CD4-positive, alpha-beta memory T cell (primary cell): ENCODE measurements at regions not wholly inside any gene's neighbourhood (a gene's known extent, or its start where the extent isn't known, plus 50 kb on each side); places are given as distances from the start of the nearest gene placed in this dataset.

ENCODE experiments used
- CTCF ChIA-PET: fragments of 350-600 bp; sonication (Branson Sonifier 250); formaldehyde crosslinking; loops from one replicate; lab custom pipeline; 2021; ENCODE audit warnings: inconsistent platforms; ENCODE audit not compliant: partially characterized antibody; lab: Charles Lee
- POLR2A ChIA-PET: fragments of 350-600 bp; sonication (Branson Sonifier 250); formaldehyde crosslinking; loops from one replicate; lab custom pipeline; 2021; ENCODE audit not compliant: partially characterized antibody; lab: Charles Lee
- DNase-seq, 5 donors: peaks; one replicate each; pipeline versions ENCODE4 v3.0.0 to v3.0.0-alpha.2; 2020 to 2022; ENCODE audit warnings: mixed read lengths in 1 of 5
- H3K27ac ChIP-seq: one replicate; pipeline ENCODE4 v1.7.0; 2013; ENCODE audit warnings: low read depth, low read length
- H3K27me3 ChIP-seq: 2 replicates; pipeline ENCODE4 v1.7.0; 2013; ENCODE audit warnings: mild to moderate bottlenecking, low read length, moderate library complexity; ENCODE audit not compliant: insufficient read depth
- H3K36me3 ChIP-seq: 2 replicates; pipeline ENCODE4 v1.7.0; 2013; ENCODE audit warnings: mild to moderate bottlenecking, low read length, moderate library complexity; ENCODE audit not compliant: insufficient read depth
- H3K4me1 ChIP-seq: 2 replicates; pipeline ENCODE4 v1.7.0; 2013; ENCODE audit warnings: mild to moderate bottlenecking, low read length, moderate library complexity; ENCODE audit not compliant: insufficient read depth
- H3K4me3 ChIP-seq, 2 donors: one replicate each; pipeline ENCODE4 v1.7.0; 2013; ENCODE audit warnings: low read length in 2 of 2, mild to moderate bottlenecking in 1 of 2
- H3K9me3 ChIP-seq, 2 donors: one replicate each; pipeline ENCODE4 v1.7.0; 2013; ENCODE audit warnings: low read length in 2 of 2, control low read depth in 1 of 2; ENCODE audit not compliant: control insufficient read depth in 1 of 2
- H3K27ac Mint-ChIP-seq, 7 donors: one replicate each; pipeline ENCODE4 v1.8.0; 2020 to 2021; ENCODE audit warnings: mixed read lengths in 7 of 7, mild to moderate bottlenecking in 6 of 7, inconsistent platforms in 3 of 7, moderate library complexity in 3 of 7
- H3K27me3 Mint-ChIP-seq, 2 donors: one replicate each; pipeline ENCODE4 v1.8.0; 2020 to 2021; ENCODE audit warnings: mixed read lengths in 2 of 2
- H3K36me3 Mint-ChIP-seq, 2 donors: one replicate each; pipeline ENCODE4 v1.8.0; 2020 to 2021; ENCODE audit warnings: mixed read lengths in 2 of 2, inconsistent platforms in 1 of 2, mild to moderate bottlenecking in 1 of 2
- H3K4me1 Mint-ChIP-seq, 4 donors: one replicate each; pipeline ENCODE4 v1.8.0; 2020 to 2021; ENCODE audit warnings: mixed read lengths in 4 of 4, mild to moderate bottlenecking in 1 of 4
- H3K4me3 Mint-ChIP-seq, 8 donors: one replicate each; pipeline ENCODE4 v1.8.0; 2020 to 2021; ENCODE audit warnings: mixed read lengths in 8 of 8, mild to moderate bottlenecking in 7 of 8, moderate library complexity in 6 of 8, inconsistent platforms in 3 of 8
- H3K9me3 Mint-ChIP-seq, 8 donors: one replicate each; pipeline ENCODE4 v1.8.0; 2020 to 2021; ENCODE audit warnings: mixed read lengths in 8 of 8, mild to moderate bottlenecking in 5 of 8, inconsistent platforms in 3 of 8, moderate library complexity in 1 of 8
- intact Hi-C: fragments of 100-400 bp; cut with micrococcal nuclease; formaldehyde crosslinking; loops from one replicate; pipeline ENCODE4 v1.15.1; 2023

- ChIA-PET CTCF (no interaction called here), POLR2A (no interaction called here)
- Mint-ChIP-seq H3K9me3 (peaks cover 0 to 7% (median 0%) of the 10 kb centered on the region in 8 donors), H3K36me3 (no peaks in the 10 kb centered on the region), H3K27ac (no peak overlapping the region), H3K4me1 (no peaks in the 10 kb centered on the region), H3K27me3 (peaks cover 0 to 5% of the 10 kb centered on the region in 2 donors), H3K4me3 (no peak overlapping the region)
- no peak overlapping the region for H3K27ac ChIP-seq
- no peaks in the 10 kb centered on the region for H3K27me3 ChIP-seq
- no peaks in the 10 kb centered on the region for H3K9me3 ChIP-seq
- H3K36me3 ChIP-seq = no peaks in the 10 kb centered on the region
- no peak overlapping the region for H3K4me3 ChIP-seq
- no peaks in the 10 kb centered on the region for H3K4me1 ChIP-seq
- intact Hi-C loops = no loop called here
- DNase-seq = no peak
Measured at GRCh38 chr2:16000642-16001041, 60.3 kb downstream of the MYCN start.

- H3K9me3 Mint-ChIP-seq = peaks cover 0 to 7% (median 0%) of the 10 kb centered on the region in 8 donors
- ChIA-PET POLR2A (no interaction called here), CTCF (no interaction called here)
- H3K4me1 ChIP-seq = no peaks in the 10 kb centered on the region
- no peaks in the 10 kb centered on the region for H3K9me3 ChIP-seq
- peaks cover 0 to 5% of the 10 kb centered on the region in 2 donors for H3K27me3 Mint-ChIP-seq
- no peaks in the 10 kb centered on the region for H3K4me1 Mint-ChIP-seq
- H3K27me3 ChIP-seq = no peaks in the 10 kb centered on the region
- intact Hi-C loops = no loop called here
- no peak overlapping the region for H3K4me3 ChIP-seq
- H3K4me3 Mint-ChIP-seq = no peak overlapping the region
- no peak overlapping the region for H3K27ac ChIP-seq
- H3K36me3 Mint-ChIP-seq = no peaks in the 10 kb centered on the region
- no peak for DNase-seq
- H3K27ac Mint-ChIP-seq = no peak overlapping the region
- no peaks in the 10 kb centered on the region for H3K36me3 ChIP-seq
Measured at GRCh38 chr2:15999596-16000469, 59.5 kb downstream of the MYCN start.

- H3K4me3 ChIP-seq = no peak overlapping the region
- no peak overlapping the region for H3K27ac ChIP-seq
- POLR2A ChIA-PET = no interaction called here
- H3K27me3 ChIP-seq = no peaks in the 10 kb centered on the region
- DNase-seq = no peak
- H3K9me3 Mint-ChIP-seq = peaks cover 0 to 5% (median 0%) of the 10 kb centered on the region in 8 donors
- no peaks in the 10 kb centered on the region for H3K4me1 ChIP-seq
- H3K4me1 Mint-ChIP-seq = no peaks in the 10 kb centered on the region
- no peaks in the 10 kb centered on the region for H3K36me3 ChIP-seq
- intact Hi-C loops = no loop called here
- no peak overlapping the region for H3K4me3 Mint-ChIP-seq
- no peak overlapping the region for H3K27ac Mint-ChIP-seq
- no peaks in the 10 kb centered on the region for H3K36me3 Mint-ChIP-seq
- CTCF ChIA-PET = no interaction called here
- H3K9me3 ChIP-seq = no peaks in the 10 kb centered on the region
- peaks cover 0 to 5% of the 10 kb centered on the region in 2 donors for H3K27me3 Mint-ChIP-seq
Measured at GRCh38 chr2:15997728-15998280, 57.5 kb downstream of the MYCN start.

GRCh38 chr2:15996536-15997423, 56.4 kb downstream of the MYCN start:
- no peak overlapping the region for H3K4me3 Mint-ChIP-seq
- Histone ChIP-seq H3K27ac (no peak overlapping the region), H3K27me3 (no peaks in the 10 kb centered on the region), H3K36me3 (no peaks in the 10 kb centered on the region), H3K4me3 (no peak overlapping the region), H3K4me1 (no peaks in the 10 kb centered on the region), H3K9me3 (no peaks in the 10 kb centered on the region)
- H3K27ac Mint-ChIP-seq = no peak overlapping the region
- H3K27me3 Mint-ChIP-seq = peaks cover 0 to 5% of the 10 kb centered on the region in 2 donors
- ChIA-PET POLR2A (no interaction called here), CTCF (no interaction called here)
- no peak for DNase-seq
- H3K9me3 Mint-ChIP-seq = peaks cover 0 to 6% (median 0%) of the 10 kb centered on the region in 8 donors
- intact Hi-C loops = no loop called here
- no peaks in the 10 kb centered on the region for H3K36me3 Mint-ChIP-seq
- no peaks in the 10 kb centered on the region for H3K4me1 Mint-ChIP-seq
